NB4 (cell line): ENCODE measurements at regions not wholly inside any gene's neighbourhood (a gene's known extent, or its start where the extent isn't known, plus 50 kb on each side); places are given as distances from the start of the nearest gene placed in this dataset.

Experiments used
- MYC ChIP-seq: IDR thresholded peaks from 2 replicates; pipeline ENCODE4 v1.6.1; 2011; ENCODE audit warnings: low read depth, low read length
- POLR2A ChIP-seq: IDR thresholded peaks from 2 replicates; pipeline ENCODE4 v1.6.1; 2011; ENCODE audit warnings: mild to moderate bottlenecking; ENCODE audit not compliant: insufficient read length; ENCODE audit errors: extremely low read depth
- TF ChIP-seq, protein P1 (sequence below): IDR thresholded peaks from one replicate; pipeline ENCODE4 v1.5.1; 2012; ENCODE audit warnings: low read depth, low read length

DNA sequence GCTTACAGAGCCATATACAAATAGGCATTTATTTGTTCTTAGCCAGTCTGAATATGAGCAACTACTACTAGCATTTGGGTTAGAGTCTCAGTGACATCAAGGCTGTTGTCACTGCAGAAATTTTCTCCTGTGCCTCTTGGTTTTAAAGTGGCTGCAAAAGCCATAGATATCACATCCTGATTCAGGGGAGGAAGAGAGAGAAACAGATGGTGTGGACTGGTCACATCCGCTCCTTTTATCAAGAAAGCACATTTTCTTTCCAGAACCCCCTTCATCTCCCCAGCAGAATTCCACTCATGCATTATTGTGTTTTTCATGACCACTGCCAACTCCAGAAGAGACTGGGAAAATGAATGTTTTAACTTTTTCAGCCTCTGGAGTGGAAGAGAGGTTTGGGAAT lies 69.8 kb downstream of the PTTG1 start:
- no peak for TF ChIP-seq POLR2A
- TF ChIP-seq, protein P1, sequence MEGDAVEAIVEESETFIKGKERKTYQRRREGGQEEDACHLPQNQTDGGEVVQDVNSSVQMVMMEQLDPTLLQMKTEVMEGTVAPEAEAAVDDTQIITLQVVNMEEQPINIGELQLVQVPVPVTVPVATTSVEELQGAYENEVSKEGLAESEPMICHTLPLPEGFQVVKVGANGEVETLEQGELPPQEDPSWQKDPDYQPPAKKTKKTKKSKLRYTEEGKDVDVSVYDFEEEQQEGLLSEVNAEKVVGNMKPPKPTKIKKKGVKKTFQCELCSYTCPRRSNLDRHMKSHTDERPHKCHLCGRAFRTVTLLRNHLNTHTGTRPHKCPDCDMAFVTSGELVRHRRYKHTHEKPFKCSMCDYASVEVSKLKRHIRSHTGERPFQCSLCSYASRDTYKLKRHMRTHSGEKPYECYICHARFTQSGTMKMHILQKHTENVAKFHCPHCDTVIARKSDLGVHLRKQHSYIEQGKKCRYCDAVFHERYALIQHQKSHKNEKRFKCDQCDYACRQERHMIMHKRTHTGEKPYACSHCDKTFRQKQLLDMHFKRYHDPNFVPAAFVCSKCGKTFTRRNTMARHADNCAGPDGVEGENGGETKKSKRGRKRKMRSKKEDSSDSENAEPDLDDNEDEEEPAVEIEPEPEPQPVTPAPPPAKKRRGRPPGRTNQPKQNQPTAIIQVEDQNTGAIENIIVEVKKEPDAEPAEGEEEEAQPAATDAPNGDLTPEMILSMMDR = no peak
- TF ChIP-seq MYC = no peak
